Nucleus accumbens (tissue), 56 donors: ENCODE measurements at regions not wholly inside any gene's neighbourhood (a gene's known extent, or its start where the extent isn't known, plus 50 kb on each side); places are given as distances from the start of the nearest gene placed in this dataset.
A peak's percentile ranks its signal among the peaks of the same experiment; 100 is the strongest.

Experiments
- DNase-seq, 56 donors: peaks; one replicate each; lab custom pipeline; 2025; lab: John Stamatoyannopoulos, UW

GRCh38 chr2:120452945-120453634 lies 107.2 kb downstream of the INHBB start:
- no peak for DNase-seq

- no peak for DNase-seq
Observed at GRCh38 chr2:120453635-120453998, 107.7 kb downstream of the INHBB start.

GRCh38 chr2:120454654-120455385 lies 108.9 kb downstream of the INHBB start:
- DNase-seq = no peak

- no peak for DNase-seq
Observed at GRCh38 chr2:120455390-120455789, 109.5 kb downstream of the INHBB start.

- DNase-seq = no peak
Observed at GRCh38 chr2:120456867-120457266, 110.9 kb downstream of the INHBB start.

- no peak for DNase-seq
Observed at GRCh38 chr2:120460511-120460910, 114.6 kb downstream of the INHBB start.

GRCh38 chr2:120461092-120461491 lies 115.2 kb downstream of the INHBB start:
- DNase-seq = no peak

- no peak for DNase-seq
Observed at GRCh38 chr2:120461546-120462537, 115.9 kb downstream of the INHBB start.

GRCh38 chr2:120463527-120463926 lies 117.6 kb downstream of the INHBB start:
- DNase-seq = no peak

- DNase-seq = no peak
Observed at GRCh38 chr2:120463996-120464395, 118.1 kb downstream of the INHBB start.

- no peak for DNase-seq
Observed at GRCh38 chr2:120464448-120464931, 118.6 kb downstream of the INHBB start.

- DNase-seq = no peak
Observed at GRCh38 chr2:120465012-120465700, 119.2 kb downstream of the INHBB start.

GRCh38 chr2:120465701-120465988 lies 119.7 kb downstream of the INHBB start:
- no peak for DNase-seq

- no peak for DNase-seq
Observed at GRCh38 chr2:120465989-120466703, 120.2 kb downstream of the INHBB start.

GRCh38 chr2:120466704-120467054 lies 120.7 kb downstream of the INHBB start:
- no peak for DNase-seq

GRCh38 chr2:120468136-120468535 lies 122.2 kb downstream of the INHBB start:
- no peak for DNase-seq

- DNase-seq = no peak
Observed at GRCh38 chr2:120469426-120469825, 123.5 kb downstream of the INHBB start.

GRCh38 chr2:120470041-120470965 lies 124.4 kb downstream of the INHBB start:
- peak in 5 of 56 donors; percentile 3 to 28 (median 16) for DNase-seq

GRCh38 chr2:120471166-120471565 lies 125.2 kb downstream of the INHBB start:
- DNase-seq = no peak
